GM18873 (cell line): ENCODE measurements at regions not wholly inside any gene's neighbourhood (a gene's known extent, or its start where the extent isn't known, plus 50 kb on each side); places are given as distances from the start of the nearest gene placed in this dataset.
"Not testable (repeated sequence)": the region's sequence is repeated elsewhere in the genome, so short reads cannot be mapped to it uniquely, and the experiment has no call there.

ENCODE experiments used
- ATAC-seq: cut with Tn5 transposase; IDR thresholded peaks from one replicate; pipeline ENCODE4 v1.9.1; 2021; ENCODE audit warnings: mild to moderate bottlenecking, moderate library complexity, moderate number of reproducible peaks; ENCODE audit not compliant: unreplicated experiment, low FRiP score

- no peak for ATAC-seq
Observed at GRCh38 chr18:39596891-39597290, 2031.3 kb upstream of the CELF4 start.

- ATAC-seq = no peak
Observed at GRCh38 chr18:39596221-39596620, 2030.6 kb upstream of the CELF4 start.

GRCh38 chr18:39594206-39594605, 2028.6 kb upstream of the CELF4 start:
- ATAC-seq = no peak

GRCh38 chr18:39591649-39592048, 2026.1 kb upstream of the CELF4 start:
- no peak for ATAC-seq

DNA sequence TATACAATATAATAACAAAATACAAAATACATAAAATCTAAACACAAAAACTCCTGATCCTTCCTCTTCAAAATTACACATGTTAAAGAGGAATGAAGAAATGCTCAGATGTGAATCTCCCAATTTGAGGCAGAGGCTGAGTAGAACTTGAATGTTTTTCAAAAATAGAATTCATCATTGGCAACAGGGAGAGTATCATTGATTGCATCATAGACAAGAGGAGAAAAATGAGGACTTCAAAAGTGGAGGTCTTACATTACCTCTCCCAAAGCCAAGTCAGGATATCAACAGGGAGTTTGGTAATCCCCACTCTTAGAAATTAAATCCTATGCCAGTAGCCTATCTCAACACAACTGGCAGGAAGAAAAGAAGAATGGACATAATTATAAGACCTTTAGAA, 2023.9 kb upstream of the CELF4 start:
- no peak for ATAC-seq

DNA sequence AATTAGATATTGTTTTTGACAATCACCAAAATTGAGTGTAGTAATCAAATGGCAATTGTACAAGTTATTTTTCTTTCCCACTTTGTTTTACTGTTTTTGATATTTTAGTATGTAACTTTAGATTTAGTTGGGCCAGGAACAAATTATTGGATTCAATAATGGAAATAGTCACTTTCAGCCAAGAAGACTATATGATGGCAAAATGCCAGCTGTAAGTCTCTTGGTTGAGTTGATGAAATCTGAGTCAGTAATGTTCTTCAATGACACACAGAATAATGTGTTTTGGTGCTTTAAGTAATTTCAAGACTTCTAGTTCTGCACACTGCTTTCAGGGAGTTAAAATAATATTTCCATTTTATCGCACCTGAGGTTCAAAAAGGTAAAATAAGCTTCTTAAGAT, 2022.0 kb upstream of the CELF4 start:
- no peak for ATAC-seq

DNA sequence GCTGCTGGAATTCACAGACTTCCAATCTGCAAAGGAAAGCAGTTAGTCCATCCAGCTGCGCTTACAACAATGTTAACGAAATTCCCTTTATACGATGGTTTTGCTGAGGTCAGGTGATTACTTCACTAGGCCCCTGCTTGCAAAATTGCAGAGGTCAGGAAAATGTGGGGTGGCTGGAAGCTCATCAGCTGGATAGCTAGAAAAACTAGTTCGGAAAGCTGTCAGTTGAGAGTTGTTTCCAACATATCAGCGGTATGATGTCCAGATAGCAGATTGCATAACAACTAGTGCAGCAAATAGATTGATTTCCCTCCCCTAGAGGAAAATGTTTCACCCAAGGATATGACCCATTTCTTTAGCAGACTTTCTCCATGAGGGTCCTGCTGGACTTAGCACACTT, 2021.1 kb upstream of the CELF4 start:
- ATAC-seq = no peak

DNA sequence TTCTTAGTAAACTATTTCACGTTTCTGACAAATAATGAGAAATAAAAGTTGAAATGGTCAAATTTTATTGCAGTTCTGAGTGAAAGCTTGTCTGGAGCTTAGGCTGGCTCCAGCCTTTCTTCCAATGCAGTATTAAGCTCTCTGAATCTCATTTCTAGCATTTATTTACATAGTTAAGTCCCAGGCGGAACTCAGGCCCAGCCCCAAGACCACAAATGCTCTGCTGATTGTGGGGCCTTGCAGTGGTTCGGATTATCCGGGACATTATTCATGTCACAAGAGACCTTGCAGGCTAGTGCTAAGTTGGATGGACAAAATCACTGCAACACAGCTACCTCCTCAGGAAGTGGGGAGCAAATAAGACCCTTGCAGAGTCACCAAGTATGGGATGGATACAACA, 2009.3 kb upstream of the CELF4 start:
- no peak for ATAC-seq

GRCh38 chr18:39571511-39571910, 2005.9 kb upstream of the CELF4 start:
- no peak for ATAC-seq

DNA sequence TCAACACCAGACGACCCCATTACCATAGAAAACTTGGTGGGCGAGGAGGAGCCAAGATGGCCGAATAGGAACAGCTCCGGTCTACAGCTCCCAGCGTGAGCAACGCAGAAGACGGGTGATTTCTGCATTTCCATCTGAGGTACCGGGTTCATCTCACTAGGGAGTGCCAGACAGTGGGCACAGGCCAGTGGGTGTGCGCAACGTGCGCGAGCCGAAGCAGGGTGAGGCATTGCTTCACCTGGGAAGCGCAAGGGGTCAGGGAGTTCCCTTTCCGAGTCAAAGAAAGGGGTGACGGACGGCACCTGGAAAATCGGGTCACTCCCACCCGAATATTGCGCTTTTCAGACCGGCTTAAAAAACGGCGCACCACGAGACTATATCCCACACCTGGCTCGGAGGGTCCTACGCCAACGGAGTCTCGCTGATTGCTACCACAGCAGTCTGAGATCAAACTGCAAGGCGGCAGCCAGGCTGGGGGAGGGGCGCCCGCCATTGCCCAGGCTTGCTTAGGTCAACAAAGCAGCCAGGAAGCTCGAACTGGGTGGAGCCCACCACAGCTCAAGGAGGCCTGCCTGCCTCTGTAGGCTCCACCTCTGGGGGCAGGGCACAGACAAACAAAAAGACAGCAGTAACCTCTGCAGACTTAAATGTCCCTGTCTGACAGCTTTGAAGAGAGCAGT, 2000.1 kb upstream of the CELF4 start:
- not testable (repeated sequence) for ATAC-seq

DNA sequence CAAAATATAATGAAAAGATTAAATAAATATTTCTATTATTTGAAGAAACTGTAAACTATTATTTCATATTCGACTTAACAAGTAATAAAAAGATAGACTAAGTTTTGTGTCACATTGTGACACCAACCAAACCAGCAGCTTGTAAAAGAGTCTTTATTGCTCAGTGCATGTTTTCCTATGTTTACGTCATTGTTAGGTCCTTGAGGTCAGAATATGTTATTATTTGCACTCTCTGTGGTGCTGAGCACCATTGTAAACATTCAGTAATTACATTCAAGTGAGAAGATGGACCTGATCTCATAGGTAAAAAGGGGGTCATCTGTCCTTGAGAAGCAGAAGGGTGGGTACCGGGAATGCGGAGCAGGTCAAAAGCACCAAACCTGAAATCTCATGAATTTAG, 1999.1 kb upstream of the CELF4 start:
- no peak for ATAC-seq

GRCh38 chr18:39561126-39561525, 1995.5 kb upstream of the CELF4 start:
- no peak for ATAC-seq

- ATAC-seq = no peak
Observed at GRCh38 chr18:39558658-39559057, 1993.1 kb upstream of the CELF4 start.

GRCh38 chr18:39555496-39555895, 1989.9 kb upstream of the CELF4 start:
- no peak for ATAC-seq

GRCh38 chr18:39550701-39551100, 1985.1 kb upstream of the CELF4 start:
- ATAC-seq = no peak

- ATAC-seq = no peak
Observed at GRCh38 chr18:39549144-39549543, 1983.5 kb upstream of the CELF4 start.

- no peak for ATAC-seq
Observed at GRCh38 chr18:39531659-39532058, 1966.1 kb upstream of the CELF4 start.

- ATAC-seq = no peak
Observed at GRCh38 chr18:39529358-39529757, 1963.8 kb upstream of the CELF4 start.

- ATAC-seq = no peak
Observed at GRCh38 chr18:39527465-39527864, 1961.9 kb upstream of the CELF4 start.

GRCh38 chr18:39524370-39524769, 1958.8 kb upstream of the CELF4 start:
- no peak for ATAC-seq

DNA sequence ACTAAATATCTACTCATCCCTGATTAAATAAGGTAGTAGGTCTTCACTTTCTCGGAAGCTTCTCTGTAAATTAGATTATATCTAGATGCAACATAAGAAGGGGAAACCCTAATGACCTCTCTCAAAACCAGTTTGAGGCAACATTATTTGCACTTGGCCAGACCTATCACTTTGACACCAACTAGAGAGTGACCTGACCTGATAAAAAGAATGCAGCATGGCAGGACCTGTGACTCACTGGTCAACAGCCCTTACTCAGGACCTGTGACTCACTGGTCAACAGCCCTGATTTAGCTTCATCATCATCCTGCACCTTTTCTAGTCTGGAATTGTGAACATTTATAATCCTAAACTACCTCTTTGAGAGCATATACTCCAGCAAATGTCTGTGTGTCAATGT, 1957.7 kb upstream of the CELF4 start:
- no peak for ATAC-seq

- no peak for ATAC-seq
Observed at GRCh38 chr18:39521164-39521563, 1955.6 kb upstream of the CELF4 start.

- no peak for ATAC-seq
Observed at GRCh38 chr18:39519741-39520140, 1954.1 kb upstream of the CELF4 start.
